HEK293 (cell line): ENCODE measurements at regions not wholly inside any gene's neighbourhood (a gene's known extent, or its start where the extent isn't known, plus 50 kb on each side); places are given as distances from the start of the nearest gene placed in this dataset.

Experiments
- CTCF ChIA-PET: fragments of 350-600 bp; formaldehyde crosslinking; extraction: SDS; loops from one replicate; lab custom pipeline; 2021; ENCODE audit warnings: antibody characterized with exemption; lab: Yijun Ruan, JAX
- POLR2A ChIA-PET: fragments of 300-600 bp; formaldehyde crosslinking; extraction: SDS; loops from one replicate; lab custom pipeline; 2020; ENCODE audit warnings: antibody characterized with exemption, inconsistent platforms; lab: Yijun Ruan, JAX
- H3K27ac ChIP-seq: fragments of 200-500 bp; sonication (Bioruptor generic); 2 replicates; pipeline ENCODE4 v1.5.1; 2014; ENCODE audit warnings: low read depth, low read length, control low read depth, inconsistent platforms; ENCODE audit errors: extremely low read depth
- H3K36me3 ChIP-seq, 2 experiments: fragments of 200-500 bp in 1 of 2; sonication (Bioruptor generic) in 1 of 2; 1 replicate in 1 of 2; 2 replicates in 1 of 2; pipeline ENCODE4 v1.5.1; 2014 to 2017; ENCODE audit warnings: inconsistent platforms in 2 of 2, low read length in 2 of 2; ENCODE audit not compliant: control insufficient read depth in 2 of 2, insufficient read depth in 1 of 2
- H3K4me1 ChIP-seq: fragments of 200-500 bp; sonication (Bioruptor generic); 2 replicates; pipeline ENCODE4 v1.5.1; 2014; ENCODE audit warnings: mild to moderate bottlenecking, low read length, inconsistent platforms; ENCODE audit not compliant: control insufficient read depth, insufficient read depth
- H3K4me3 ChIP-seq: 2 replicates; pipeline ENCODE4 v1.5.1; 2011; ENCODE audit warnings: low read depth, mild to moderate bottlenecking, control low read depth, low read length, moderate library complexity
- H3K9me3 ChIP-seq: fragments of 200-500 bp; sonication (Bioruptor generic); 2 replicates; pipeline ENCODE4 v1.5.1; 2014; ENCODE audit warnings: low read depth, low read length, inconsistent platforms; ENCODE audit not compliant: control insufficient read depth, insufficient read depth
- ATF2 ChIP-seq: fragments of 450-650 bp; formaldehyde crosslinking; IDR thresholded peaks from 2 replicates; pipeline ENCODE4 v1.5.1; 2016; ENCODE audit warnings: missing biosample characterization, missing genetic modification characterization, low read depth
- BCL11A ChIP-seq: fragments of 450-650 bp; formaldehyde crosslinking; IDR thresholded peaks from 2 replicates; pipeline ENCODE4 v1.5.1; 2016; ENCODE audit warnings: low read depth, missing biosample characterization, missing genetic modification characterization
- GLI4 ChIP-seq: fragments of 450-650 bp; formaldehyde crosslinking; IDR thresholded peaks from 2 replicates; pipeline ENCODE4 v1.5.1; 2016; ENCODE audit warnings: missing biosample characterization, missing genetic modification characterization
- GLIS2 ChIP-seq: fragments of 450-650 bp; formaldehyde crosslinking; IDR thresholded peaks from 2 replicates; pipeline ENCODE4 v1.5.1; 2016; ENCODE audit warnings: missing biosample characterization, missing genetic modification characterization
- IKZF3 ChIP-seq: fragments of 450-650 bp; IDR thresholded peaks from 2 replicates; pipeline ENCODE4 v1.5.0; 2018; ENCODE audit warnings: missing biosample characterization, mild to moderate bottlenecking, missing genetic modification characterization, moderate library complexity
- KLF9 ChIP-seq: fragments of 450-650 bp; formaldehyde crosslinking; IDR thresholded peaks from 2 replicates; pipeline ENCODE4 v1.5.1; 2016; ENCODE audit warnings: missing biosample characterization, missing genetic modification characterization, low read depth
- PRDM1 ChIP-seq: fragments of 450-650 bp; formaldehyde crosslinking; IDR thresholded peaks from 2 replicates; pipeline ENCODE4; 2016; ENCODE audit warnings: missing biosample characterization, missing genetic modification characterization
- REPIN1 ChIP-seq: fragments of 450-650 bp; formaldehyde crosslinking; IDR thresholded peaks from 2 replicates; pipeline ENCODE4 v1.5.1; 2017; ENCODE audit warnings: missing biosample characterization, missing genetic modification characterization, low read depth
- REST ChIP-seq: fragments of 450-650 bp; formaldehyde crosslinking; IDR thresholded peaks from 2 replicates; pipeline ENCODE4 v1.5.1; 2016; ENCODE audit warnings: missing biosample characterization, missing genetic modification characterization
- ZNF148 ChIP-seq: fragments of 450-650 bp; formaldehyde crosslinking; IDR thresholded peaks from 2 replicates; pipeline ENCODE4 v1.5.0; 2017; ENCODE audit warnings: missing biosample characterization, missing genetic modification characterization, borderline replicate concordance
- ZNF174 ChIP-seq: fragments of 450-650 bp; formaldehyde crosslinking; IDR thresholded peaks from 2 replicates; pipeline ENCODE4 v1.5.0; 2017; ENCODE audit warnings: missing biosample characterization, mild to moderate bottlenecking, missing genetic modification characterization
- ZNF24 ChIP-seq: fragments of 450-650 bp; formaldehyde crosslinking; IDR thresholded peaks from 2 replicates; pipeline ENCODE4 v1.5.1; 2016; ENCODE audit warnings: missing biosample characterization, missing genetic modification characterization
- ZNF335 ChIP-seq: fragments of 450-650 bp; formaldehyde crosslinking; conservative IDR thresholded peaks from 2 replicates; pipeline ENCODE4 v1.5.1; 2016; ENCODE audit warnings: missing biosample characterization, missing genetic modification characterization
- ZNF354C ChIP-seq: fragments of 450-650 bp; formaldehyde crosslinking; IDR thresholded peaks from 2 replicates; pipeline ENCODE4 v1.5.1; 2016; ENCODE audit warnings: missing biosample characterization, missing genetic modification characterization, low read depth, borderline replicate concordance
- ZNF398 ChIP-seq: fragments of 450-650 bp; formaldehyde crosslinking; IDR thresholded peaks from 2 replicates; pipeline ENCODE4 v1.5.1; 2017; ENCODE audit warnings: missing biosample characterization, missing genetic modification characterization
- ZNF530 ChIP-seq: fragments of 450-650 bp; formaldehyde crosslinking; IDR thresholded peaks from 2 replicates; pipeline ENCODE4 v1.5.1; 2016; ENCODE audit warnings: low read depth, missing biosample characterization, missing genetic modification characterization
- ZNF629 ChIP-seq: fragments of 450-650 bp; formaldehyde crosslinking; IDR thresholded peaks from 2 replicates; pipeline ENCODE4 v1.5.1; 2017; ENCODE audit warnings: missing biosample characterization, missing genetic modification characterization
- TF ChIP-seq, protein P1 (sequence below): fragments of 450-650 bp; formaldehyde crosslinking; IDR thresholded peaks from 2 replicates; pipeline ENCODE4 v1.5.1; 2016; ENCODE audit warnings: missing biosample characterization, missing genetic modification characterization
- TF ChIP-seq, protein P2 (sequence below): fragments of 450-650 bp; formaldehyde crosslinking; IDR thresholded peaks from 2 replicates; pipeline ENCODE4 v1.5.1; 2016; ENCODE audit warnings: missing biosample characterization, missing genetic modification characterization, borderline replicate concordance

- no peak for TF ChIP-seq ATF2 (tag by site-specific recombination)
- TF ChIP-seq, all 188 proteins: peak for 0
These were observed 130.1 kb upstream of the TLR4 start (continued) for GRCh38 chr9:117574099-117574498.

- Histone ChIP-seq H3K4me3 (no peak overlapping the region), H3K36me3 (no peaks in the 10 kb centered on the region), H3K4me1 (no peaks in the 10 kb centered on the region), H3K9me3 (no peaks in the 10 kb centered on the region), H3K27ac (no peak overlapping the region)
- no peak for TF ChIP-seq ZNF335 (tag by site-specific recombination)
- TF ChIP-seq REPIN1 (tag by site-specific recombination): no peak
- TF ChIP-seq, protein P1, sequence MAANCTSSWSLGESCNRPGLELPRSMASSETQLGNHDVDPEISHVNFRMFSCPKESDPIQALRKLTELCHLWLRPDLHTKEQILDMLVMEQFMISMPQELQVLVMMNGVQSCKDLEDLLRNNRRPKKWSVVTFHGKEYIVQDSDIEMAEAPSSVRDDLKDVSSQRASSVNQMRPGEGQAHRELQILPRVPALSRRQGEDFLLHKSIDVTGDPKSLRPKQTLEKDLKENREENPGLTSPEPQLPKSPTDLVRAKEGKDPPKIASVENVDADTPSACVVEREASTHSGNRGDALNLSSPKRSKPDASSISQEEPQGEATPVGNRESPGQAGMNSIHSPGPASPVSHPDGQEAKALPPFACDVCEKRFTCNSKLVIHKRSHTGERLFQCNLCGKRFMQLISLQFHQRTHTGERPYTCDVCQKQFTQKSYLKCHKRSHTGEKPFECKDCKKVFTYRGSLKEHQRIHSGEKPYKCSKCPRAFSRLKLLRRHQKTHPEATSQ: no peak
- TF ChIP-seq ZNF174 (tag by site-specific recombination): no peak
- TF ChIP-seq PRDM1: no peak
- TF ChIP-seq GLIS2 (tag by site-specific recombination): no peak
- no peak for TF ChIP-seq REST (tag by site-specific recombination)
- no peak for TF ChIP-seq ZNF629
- no peak for TF ChIP-seq ZNF24 (tag by site-specific recombination)
- no peak for TF ChIP-seq ZNF530 (tag by site-specific recombination)
- no peak for TF ChIP-seq IKZF3
- no peak for TF ChIP-seq ZNF398 (tag by site-specific recombination)
- TF ChIP-seq KLF9: no peak
- ChIA-PET POLR2A (no interaction called here), CTCF (interaction anchor here (1.5 kb wide), 1 partner anchor 9 kb away, joined by 3 read pairs; no protein-coding TSS in a partner anchor)
These were observed 139.4 kb upstream of the TLR4 start for GRCh38 chr9:117564839-117565238.

DNA sequence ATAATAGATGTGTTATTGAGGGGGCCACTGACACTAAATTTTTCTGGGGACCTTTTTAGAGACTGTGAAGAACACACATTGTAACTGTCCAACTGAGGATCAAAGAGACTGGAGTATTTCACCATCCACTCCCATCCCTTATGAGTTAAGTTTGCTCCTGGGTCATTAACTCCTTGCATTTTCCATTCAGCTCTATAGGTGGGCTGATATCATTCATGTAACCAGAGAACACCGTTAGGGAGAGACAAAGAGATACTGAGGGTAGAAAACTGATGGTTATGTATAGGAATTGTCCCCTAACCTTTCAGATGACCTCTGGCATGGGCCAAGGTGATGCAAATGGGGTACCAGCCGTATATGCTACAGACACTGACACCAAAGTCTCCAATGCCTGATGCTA, 142.4 kb upstream of the TLR4 start:
- POLR2A ChIA-PET: no interaction called here
- no peak overlapping the region for H3K27ac ChIP-seq
- TF ChIP-seq GLI4 (tag by site-specific recombination) (no peak), BCL11A (tag by site-specific recombination) (no peak), ZNF148 (tag by site-specific recombination) (no peak), ZNF354C (tag by site-specific recombination) (no peak)
- TF ChIP-seq, protein P2, sequence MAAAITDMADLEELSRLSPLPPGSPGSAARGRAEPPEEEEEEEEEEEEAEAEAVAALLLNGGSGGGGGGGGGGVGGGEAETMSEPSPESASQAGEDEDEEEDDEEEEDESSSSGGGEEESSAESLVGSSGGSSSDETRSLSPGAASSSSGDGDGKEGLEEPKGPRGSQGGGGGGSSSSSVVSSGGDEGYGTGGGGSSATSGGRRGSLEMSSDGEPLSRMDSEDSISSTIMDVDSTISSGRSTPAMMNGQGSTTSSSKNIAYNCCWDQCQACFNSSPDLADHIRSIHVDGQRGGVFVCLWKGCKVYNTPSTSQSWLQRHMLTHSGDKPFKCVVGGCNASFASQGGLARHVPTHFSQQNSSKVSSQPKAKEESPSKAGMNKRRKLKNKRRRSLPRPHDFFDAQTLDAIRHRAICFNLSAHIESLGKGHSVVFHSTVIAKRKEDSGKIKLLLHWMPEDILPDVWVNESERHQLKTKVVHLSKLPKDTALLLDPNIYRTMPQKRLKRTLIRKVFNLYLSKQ (tag by site-specific recombination): no peak
- TF ChIP-seq, all 188 proteins: peak for 0
- Histone ChIP-seq H3K9me3 (no peaks in the 10 kb centered on the region), H3K4me3 (no peak overlapping the region), H3K4me1 (no peaks in the 10 kb centered on the region), H3K36me3 (no peaks in the 10 kb centered on the region)
- CTCF ChIA-PET: no interaction called here
